CD4-positive, alpha-beta T cell (primary cell): ENCODE measurements at regions not wholly inside any gene's neighbourhood (a gene's known extent, or its start where the extent isn't known, plus 50 kb on each side); places are given as distances from the start of the nearest gene placed in this dataset.

ENCODE experiments used
- ATAC-seq: fragments of 200-7000 bp; cut with Tn5 transposase; one replicate; pipeline ENCODE4 v1.10.0; 2022; ENCODE audit warnings: mild to moderate bottlenecking; ENCODE audit not compliant: poor library complexity
- CTCF ChIA-PET: fragments of 350-600 bp; sonication (Branson Sonifier 250); formaldehyde crosslinking; loops from one replicate; lab custom pipeline; 2021; ENCODE audit warnings: antibody characterized with exemption, inconsistent platforms; lab: Charles Lee
- POLR2A ChIA-PET: fragments of 350-600 bp; sonication (Branson Sonifier 250); formaldehyde crosslinking; loops from one replicate; lab custom pipeline; 2021; ENCODE audit warnings: antibody characterized with exemption, inconsistent platforms; lab: Charles Lee
- DNase-seq, 14 experiments: peaks; one replicate each; pipeline ENCODE4 v3.0.0-alpha.2; 2013 to 2020; ENCODE audit warnings: mixed read lengths in 2 of 14
- H3K27ac ChIP-seq, 2 donors: one replicate each; pipeline versions ENCODE4 v1.5.1 to v1.7.0; 2013; ENCODE audit warnings: low read length in 2 of 2, low read depth in 1 of 2, mild to moderate bottlenecking in 1 of 2
- H3K27me3 ChIP-seq, 2 experiments: 1 replicate in 1 of 2; 2 replicates in 1 of 2; pipeline versions ENCODE4 v1.6.1 to v1.7.0; 2013; ENCODE audit warnings: low read length in 2 of 2, control low read depth in 1 of 2, mild to moderate bottlenecking in 1 of 2, moderate library complexity in 1 of 2; ENCODE audit not compliant: insufficient read depth in 2 of 2, control insufficient read depth in 1 of 2
- H3K36me3 ChIP-seq: one replicate; pipeline ENCODE4 v1.6.1; 2013; ENCODE audit warnings: low read length, control low read depth; ENCODE audit not compliant: insufficient read depth
- H3K4me1 ChIP-seq: one replicate; pipeline ENCODE4 v1.6.1; 2013; ENCODE audit warnings: low read length, control low read depth; ENCODE audit not compliant: insufficient read depth
- H3K4me3 ChIP-seq: one replicate; pipeline ENCODE4 v1.5.1; 2013; ENCODE audit warnings: mild to moderate bottlenecking, low read length, moderate library complexity
- H3K9me3 ChIP-seq, 2 experiments: 1 replicate in 1 of 2; 2 replicates in 1 of 2; pipeline versions ENCODE4 v1.6.1 to v1.7.0; 2013; ENCODE audit warnings: low read length in 2 of 2, mild to moderate bottlenecking in 2 of 2, control low read depth in 1 of 2, moderate library complexity in 1 of 2; ENCODE audit not compliant: control insufficient read depth in 1 of 2, insufficient read depth in 1 of 2
- H3K27ac Mint-ChIP-seq: one replicate; pipeline ENCODE4 v1.8.0; 2020; ENCODE audit warnings: mixed read lengths
- H3K27me3 Mint-ChIP-seq: one replicate; pipeline ENCODE4 v1.8.0; 2021; ENCODE audit warnings: mixed read lengths
- H3K36me3 Mint-ChIP-seq: one replicate; pipeline ENCODE4 v1.8.0; 2021; ENCODE audit warnings: low read depth, mixed read lengths
- H3K4me1 Mint-ChIP-seq: one replicate; pipeline ENCODE4 v1.8.0; 2021; ENCODE audit warnings: low read depth, mixed read lengths
- H3K4me3 Mint-ChIP-seq: one replicate; pipeline ENCODE4 v1.8.0; 2020; ENCODE audit warnings: mild to moderate bottlenecking, mixed read lengths
- H3K9me3 Mint-ChIP-seq: one replicate; pipeline ENCODE4 v1.8.0; 2020; ENCODE audit warnings: mixed read lengths
- intact Hi-C, 2 experiments: fragments of 100-400 bp; cut with DNase I in 1 of 2; cut with micrococcal nuclease in 1 of 2; formaldehyde crosslinking; loops; one replicate each; pipeline versions ENCODE4 v1.15.1 to v1.9.0; 2023 to 2025; cut with DNase I, micrococcal nuclease
- TF ChIP-seq, protein P1 (sequence below): fragments of 200-600 bp; IDR thresholded peaks from one replicate; pipeline ENCODE4 v1.8.0; 2022; ENCODE audit warnings: antibody characterized with exemption, mild to moderate bottlenecking

DNA sequence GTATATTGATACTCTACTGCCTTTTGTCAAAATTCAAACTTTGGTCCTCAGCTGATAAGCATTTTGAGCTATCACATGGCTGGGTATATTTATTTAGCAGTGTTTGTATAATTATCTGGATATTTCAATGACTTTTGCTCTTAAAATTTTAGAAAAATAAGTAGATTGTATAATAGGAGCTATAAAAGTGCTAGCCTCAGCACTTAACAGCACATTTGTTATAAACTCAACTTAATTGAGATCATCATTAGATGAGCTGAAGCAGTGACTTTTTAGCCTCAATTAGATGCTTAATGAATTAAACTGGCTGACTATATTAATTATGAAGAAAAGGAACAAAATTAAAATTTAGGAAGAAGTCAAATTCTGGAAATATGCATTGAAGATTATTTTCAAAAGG, 429.9 kb downstream of the DYNC2H1 start:
- intact Hi-C loops, result no loop called here
- Mint-ChIP-seq H3K9me3 (peaks cover 6% of the 10 kb centered on the region), H3K4me1 (no peaks in the 10 kb centered on the region), H3K27me3 (no peaks in the 10 kb centered on the region), H3K4me3 (no peak overlapping the region), H3K27ac (no peak overlapping the region), H3K36me3 (no peaks in the 10 kb centered on the region)
- Histone ChIP-seq H3K27me3 (no peaks in the 10 kb centered on the region), H3K9me3 (peaks cover 0 to 9% of the 10 kb centered on the region in 2 experiments), H3K36me3 (no peaks in the 10 kb centered on the region), H3K27ac (no peak overlapping the region), H3K4me1 (no peaks in the 10 kb centered on the region), H3K4me3 (no peak overlapping the region)
- ChIA-PET POLR2A (no interaction called here), CTCF (no interaction called here)
- ATAC-seq (no peak), DNase-seq (no peak)
- TF ChIP-seq, protein P1, sequence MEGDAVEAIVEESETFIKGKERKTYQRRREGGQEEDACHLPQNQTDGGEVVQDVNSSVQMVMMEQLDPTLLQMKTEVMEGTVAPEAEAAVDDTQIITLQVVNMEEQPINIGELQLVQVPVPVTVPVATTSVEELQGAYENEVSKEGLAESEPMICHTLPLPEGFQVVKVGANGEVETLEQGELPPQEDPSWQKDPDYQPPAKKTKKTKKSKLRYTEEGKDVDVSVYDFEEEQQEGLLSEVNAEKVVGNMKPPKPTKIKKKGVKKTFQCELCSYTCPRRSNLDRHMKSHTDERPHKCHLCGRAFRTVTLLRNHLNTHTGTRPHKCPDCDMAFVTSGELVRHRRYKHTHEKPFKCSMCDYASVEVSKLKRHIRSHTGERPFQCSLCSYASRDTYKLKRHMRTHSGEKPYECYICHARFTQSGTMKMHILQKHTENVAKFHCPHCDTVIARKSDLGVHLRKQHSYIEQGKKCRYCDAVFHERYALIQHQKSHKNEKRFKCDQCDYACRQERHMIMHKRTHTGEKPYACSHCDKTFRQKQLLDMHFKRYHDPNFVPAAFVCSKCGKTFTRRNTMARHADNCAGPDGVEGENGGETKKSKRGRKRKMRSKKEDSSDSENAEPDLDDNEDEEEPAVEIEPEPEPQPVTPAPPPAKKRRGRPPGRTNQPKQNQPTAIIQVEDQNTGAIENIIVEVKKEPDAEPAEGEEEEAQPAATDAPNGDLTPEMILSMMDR, result no peak

DNA sequence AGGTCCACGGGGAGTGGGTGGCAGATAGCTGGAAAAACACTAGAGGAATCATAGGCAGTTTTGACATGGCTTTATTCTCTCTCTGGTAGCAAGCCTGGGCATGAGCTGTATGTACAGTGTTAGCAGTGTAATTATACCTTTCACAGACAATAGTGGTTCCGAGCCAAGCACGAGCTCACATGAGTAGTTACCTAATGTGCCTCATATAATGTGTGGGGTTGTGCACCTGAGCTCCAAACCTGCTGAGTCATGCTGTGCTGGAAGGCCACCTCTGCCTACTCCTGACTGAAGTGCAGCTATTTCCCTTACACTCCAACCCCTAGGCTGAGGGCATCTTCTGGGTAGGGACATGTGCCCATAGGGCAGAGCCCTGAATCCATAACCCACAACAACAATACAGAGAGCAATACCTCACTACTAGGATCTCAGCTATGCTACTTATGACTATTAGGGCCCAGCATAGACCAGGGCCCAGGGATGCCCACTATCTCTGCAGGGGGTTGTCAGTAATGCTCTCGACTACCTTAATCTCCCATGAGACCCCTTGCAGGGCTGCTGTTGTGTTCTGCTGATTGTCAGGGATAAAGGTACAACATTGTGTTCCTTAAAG, 432.1 kb downstream of the DYNC2H1 start:
- Mint-ChIP-seq H3K27me3 (no peaks in the 10 kb centered on the region), H3K36me3 (no peaks in the 10 kb centered on the region), H3K4me1 (no peaks in the 10 kb centered on the region), H3K4me3 (no peak overlapping the region), H3K27ac (no peak overlapping the region), H3K9me3 (peaks cover 6% of the 10 kb centered on the region)
- intact Hi-C loops, result no loop called here
- DNase-seq (peak in 2 of 14 experiments; percentile 33 to 43), ATAC-seq (no peak)
- no peaks in the 10 kb centered on the region for H3K27me3 ChIP-seq
- H3K4me1 ChIP-seq, result no peaks in the 10 kb centered on the region
- H3K4me3 ChIP-seq, result no peak overlapping the region
- peaks cover 0 to 9% of the 10 kb centered on the region in 2 experiments for H3K9me3 ChIP-seq
- TF ChIP-seq, protein P1, result no peak
- no peak overlapping the region for H3K27ac ChIP-seq
- ChIA-PET POLR2A (no interaction called here), CTCF (no interaction called here)
- no peaks in the 10 kb centered on the region for H3K36me3 ChIP-seq

DNA sequence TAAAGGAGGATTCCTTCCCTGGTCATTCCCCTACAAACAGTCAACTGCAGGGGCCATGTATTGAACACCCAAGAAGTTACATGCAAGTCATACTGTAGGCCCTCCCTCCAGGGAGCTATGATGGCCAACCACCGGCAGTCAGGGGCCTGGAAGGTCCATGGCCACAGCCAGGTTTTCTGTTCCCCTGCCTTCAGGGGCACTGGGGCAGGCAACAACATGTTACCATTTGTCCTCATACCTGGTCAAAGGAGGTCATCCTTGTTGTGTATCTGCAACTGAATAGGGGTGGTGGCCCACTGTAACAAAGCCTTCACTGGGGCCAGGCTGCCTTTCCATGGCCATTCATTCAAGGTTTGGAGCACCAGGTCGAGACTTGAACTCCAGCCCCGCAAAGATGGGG, 433.6 kb downstream of the DYNC2H1 start:
- ATAC-seq (no peak), DNase-seq (no peak)
- Histone ChIP-seq H3K4me1 (no peaks in the 10 kb centered on the region), H3K9me3 (peaks cover 0 to 9% of the 10 kb centered on the region in 2 experiments), H3K36me3 (no peaks in the 10 kb centered on the region), H3K27ac (no peak overlapping the region), H3K4me3 (no peak overlapping the region), H3K27me3 (no peaks in the 10 kb centered on the region)
- Mint-ChIP-seq H3K4me1 (no peaks in the 10 kb centered on the region), H3K27ac (no peak overlapping the region), H3K9me3 (peaks cover 6% of the 10 kb centered on the region), H3K4me3 (no peak overlapping the region), H3K27me3 (no peaks in the 10 kb centered on the region), H3K36me3 (no peaks in the 10 kb centered on the region)
- intact Hi-C loops, result no loop called here
- CTCF ChIA-PET, result no interaction called here
- TF ChIP-seq, protein P1, result no peak
- POLR2A ChIA-PET, result no interaction called here
